Activated CD8-positive, alpha-beta T cell treated with anti-CD3 and anti-CD28 coated beads, Interleukin-2, amount 10 ng/mL, durations not matched to agents 7 days and 5 days (primary cell): ENCODE measurements at regions not wholly inside any gene's neighbourhood (a gene's known extent, or its start where the extent isn't known, plus 50 kb on each side); places are given as distances from the start of the nearest gene placed in this dataset.

Source experiments
- ATAC-seq: fragments of 150-1000 bp; cut with Tn5 transposase; one replicate; pipeline ENCODE4 v1.10.0; 2021; ENCODE audit warnings: moderate library complexity
- CTCF ChIA-PET: fragments of 350-600 bp; sonication (Branson Sonifier 250); formaldehyde crosslinking; loops from one replicate; lab custom pipeline; 2021; ENCODE audit warnings: antibody characterized with exemption; lab: Charles Lee
- POLR2A ChIA-PET: fragments of 350-600 bp; sonication (Branson Sonifier 250); formaldehyde crosslinking; loops from one replicate; lab custom pipeline; 2021; ENCODE audit warnings: antibody characterized with exemption; lab: Charles Lee
- DNase-seq: peaks from one replicate; pipeline ENCODE4 v3.0.0-alpha.2; 2020
- H3K27ac Mint-ChIP-seq: one replicate; pipeline ENCODE4 v1.8.0; 2021; ENCODE audit warnings: mild to moderate bottlenecking, mixed read lengths
- H3K27me3 Mint-ChIP-seq: one replicate; pipeline ENCODE4 v1.8.0; 2021; ENCODE audit warnings: low read depth, mixed read lengths
- H3K36me3 Mint-ChIP-seq: one replicate; pipeline ENCODE4 v1.8.0; 2021; ENCODE audit warnings: low read depth, mixed read lengths
- H3K4me1 Mint-ChIP-seq: one replicate; pipeline ENCODE4 v1.8.0; 2021; ENCODE audit warnings: low read depth, mixed read lengths
- H3K4me3 Mint-ChIP-seq: one replicate; pipeline ENCODE4 v1.8.0; 2021; ENCODE audit warnings: mild to moderate bottlenecking, mixed read lengths
- H3K9me3 Mint-ChIP-seq: one replicate; pipeline ENCODE4 v1.8.0; 2022; ENCODE audit warnings: mixed read lengths; ENCODE audit not compliant: insufficient read depth

DNA sequence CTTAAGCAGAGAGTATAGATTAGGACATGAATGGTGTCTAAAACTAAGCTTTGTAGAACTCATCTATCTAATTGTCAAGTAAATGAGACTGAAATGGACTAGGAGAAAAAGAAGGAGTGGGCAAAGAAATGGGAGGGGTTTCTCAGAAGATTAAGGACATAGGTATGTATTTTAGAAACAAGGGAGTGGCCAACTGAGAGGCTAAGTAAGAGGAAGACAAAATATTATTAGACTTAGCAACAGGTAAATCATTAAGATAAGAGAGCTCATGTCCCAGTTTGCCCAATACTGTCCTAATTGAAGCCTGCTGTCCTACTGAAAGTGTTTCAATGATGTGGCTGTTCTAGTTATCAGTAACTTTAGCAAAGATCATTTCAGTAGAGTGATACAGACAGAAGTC lies 171.4 kb downstream of the KITLG start:
- H3K4me1 Mint-ChIP-seq: no peaks in the 10 kb centered on the region
- CTCF ChIA-PET: no interaction called here
- no peaks in the 10 kb centered on the region for H3K36me3 Mint-ChIP-seq
- no peaks in the 10 kb centered on the region for H3K9me3 Mint-ChIP-seq
- DNase-seq: no peak
- no peak overlapping the region for H3K4me3 Mint-ChIP-seq
- no peak for ATAC-seq
- H3K27ac Mint-ChIP-seq: no peak overlapping the region
- POLR2A ChIA-PET: no interaction called here
- H3K27me3 Mint-ChIP-seq: no peaks in the 10 kb centered on the region

DNA sequence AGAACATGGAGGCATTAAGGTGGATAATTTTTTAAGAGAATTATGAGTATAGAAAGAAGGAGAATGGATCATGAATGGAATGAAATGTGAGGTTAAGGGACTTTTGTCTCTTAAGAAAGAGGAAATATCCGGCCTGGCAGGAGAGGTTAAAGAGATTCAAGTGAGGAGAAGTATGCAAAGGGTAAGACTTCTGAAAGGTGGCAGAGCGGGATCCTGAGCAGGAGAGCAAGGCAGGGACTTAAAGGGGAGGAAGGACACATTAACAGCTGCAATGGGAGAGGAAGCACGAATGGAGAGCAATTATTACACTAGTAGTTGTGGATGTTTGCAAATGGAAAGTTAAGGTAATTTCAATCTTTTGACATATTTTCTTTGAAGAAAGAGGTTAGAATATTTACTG lies 171.0 kb downstream of the KITLG start:
- DNase-seq (no peak), ATAC-seq (no peak)
- no peak overlapping the region for H3K27ac Mint-ChIP-seq
- no peaks in the 10 kb centered on the region for H3K27me3 Mint-ChIP-seq
- POLR2A ChIA-PET: no interaction called here
- H3K9me3 Mint-ChIP-seq: no peaks in the 10 kb centered on the region
- no peaks in the 10 kb centered on the region for H3K4me1 Mint-ChIP-seq
- CTCF ChIA-PET: no interaction called here
- H3K4me3 Mint-ChIP-seq: no peak overlapping the region
- no peaks in the 10 kb centered on the region for H3K36me3 Mint-ChIP-seq

DNA sequence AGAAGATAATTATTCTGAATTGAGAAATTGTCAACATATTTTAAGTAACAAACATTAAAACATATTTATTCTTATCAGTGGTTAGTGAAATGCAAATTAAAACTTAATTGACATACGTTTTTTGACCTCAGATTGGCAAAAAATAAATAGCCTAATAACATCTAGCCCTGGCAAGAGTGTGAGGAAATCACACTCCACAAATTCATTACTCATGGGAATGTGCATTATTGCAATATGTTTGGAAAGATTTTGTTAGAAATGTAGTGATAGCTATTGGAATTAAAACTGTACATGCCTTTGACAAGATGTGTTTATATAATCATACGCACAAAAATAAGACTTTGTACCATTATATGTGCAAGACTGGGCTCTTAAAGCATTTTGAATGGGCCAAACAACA lies 168.6 kb downstream of the KITLG start:
- no peak for DNase-seq
- Mint-ChIP-seq H3K27me3 (no peaks in the 10 kb centered on the region), H3K4me1 (no peaks in the 10 kb centered on the region), H3K27ac (no peak overlapping the region), H3K4me3 (no peak overlapping the region), H3K9me3 (no peaks in the 10 kb centered on the region), H3K36me3 (no peaks in the 10 kb centered on the region)
- ATAC-seq: no peak
- ChIA-PET POLR2A (no interaction called here), CTCF (no interaction called here)

DNA sequence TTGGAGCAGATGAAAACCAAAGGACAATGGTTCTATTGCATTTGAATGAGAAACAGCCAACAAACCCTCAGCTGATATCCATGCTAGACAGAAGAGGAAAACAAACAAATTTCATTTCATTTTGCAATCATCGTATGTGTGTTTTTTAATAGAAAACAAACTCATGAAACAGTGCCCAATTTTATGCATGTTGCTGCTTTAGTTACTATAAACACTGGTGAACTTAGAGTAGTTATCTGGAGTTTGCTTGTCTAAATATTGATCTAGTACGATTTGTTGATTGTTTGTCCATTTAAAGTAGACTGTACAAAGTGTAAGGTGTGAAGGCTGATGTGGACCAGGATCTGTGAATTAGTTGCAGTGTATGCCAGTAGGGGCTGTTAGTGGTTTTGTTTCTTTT lies 166.6 kb downstream of the KITLG start:
- no peak overlapping the region for H3K4me3 Mint-ChIP-seq
- no peaks in the 10 kb centered on the region for H3K9me3 Mint-ChIP-seq
- no peaks in the 10 kb centered on the region for H3K36me3 Mint-ChIP-seq
- no peaks in the 10 kb centered on the region for H3K27me3 Mint-ChIP-seq
- DNase-seq (no peak), ATAC-seq (no peak)
- CTCF ChIA-PET: no interaction called here
- H3K4me1 Mint-ChIP-seq: no peaks in the 10 kb centered on the region
- H3K27ac Mint-ChIP-seq: no peak overlapping the region
- POLR2A ChIA-PET: no interaction called here

DNA sequence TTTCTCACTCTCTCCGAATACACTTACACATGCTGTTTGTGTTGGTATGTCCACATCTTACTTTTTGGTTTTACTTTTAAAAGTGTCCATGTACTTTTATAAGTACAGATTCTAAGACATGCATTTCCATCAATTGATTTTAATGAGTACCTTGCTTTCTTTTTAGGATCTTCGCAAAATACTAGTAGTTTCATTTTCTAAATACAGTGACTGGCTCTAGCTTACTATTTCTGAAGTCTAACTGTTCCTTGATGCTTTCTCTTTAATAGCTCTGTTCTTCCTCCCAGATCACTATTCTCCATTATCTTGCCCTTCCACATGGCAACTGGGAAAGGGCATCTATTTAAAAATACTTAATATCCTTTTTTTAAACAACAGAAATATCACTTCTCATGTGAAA lies 164.1 kb downstream of the KITLG start:
- H3K4me3 Mint-ChIP-seq: no peak overlapping the region
- no peaks in the 10 kb centered on the region for H3K4me1 Mint-ChIP-seq
- no peaks in the 10 kb centered on the region for H3K9me3 Mint-ChIP-seq
- no peak for DNase-seq
- ATAC-seq: no peak
- H3K36me3 Mint-ChIP-seq: no peaks in the 10 kb centered on the region
- no peaks in the 10 kb centered on the region for H3K27me3 Mint-ChIP-seq
- H3K27ac Mint-ChIP-seq: no peak overlapping the region
- ChIA-PET CTCF (no interaction called here), POLR2A (no interaction called here)

DNA sequence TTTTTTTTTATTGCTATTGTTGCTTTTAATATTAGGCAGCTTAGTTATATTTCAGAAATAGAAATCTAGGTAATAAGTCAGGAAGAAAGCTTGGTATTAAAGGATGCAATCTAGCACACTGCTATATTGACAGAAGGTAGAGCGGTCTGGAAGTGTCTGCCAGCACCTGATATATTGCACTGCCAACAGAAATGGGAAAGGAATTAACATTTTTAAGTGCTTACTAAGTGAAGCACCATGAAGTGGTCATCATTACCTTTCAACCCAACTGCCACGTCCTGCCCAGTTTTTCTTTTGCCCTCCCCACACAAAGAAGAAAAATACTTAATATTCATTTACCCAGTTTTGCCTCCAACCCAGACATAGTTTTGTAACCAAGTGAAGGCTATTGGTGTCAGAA lies 163.5 kb downstream of the KITLG start:
- CTCF ChIA-PET: no interaction called here
- ATAC-seq (no peak), DNase-seq (no peak)
- Mint-ChIP-seq H3K4me3 (no peak overlapping the region), H3K27ac (no peak overlapping the region), H3K27me3 (no peaks in the 10 kb centered on the region), H3K4me1 (no peaks in the 10 kb centered on the region), H3K9me3 (no peaks in the 10 kb centered on the region), H3K36me3 (no peaks in the 10 kb centered on the region)
- POLR2A ChIA-PET: no interaction called here

DNA sequence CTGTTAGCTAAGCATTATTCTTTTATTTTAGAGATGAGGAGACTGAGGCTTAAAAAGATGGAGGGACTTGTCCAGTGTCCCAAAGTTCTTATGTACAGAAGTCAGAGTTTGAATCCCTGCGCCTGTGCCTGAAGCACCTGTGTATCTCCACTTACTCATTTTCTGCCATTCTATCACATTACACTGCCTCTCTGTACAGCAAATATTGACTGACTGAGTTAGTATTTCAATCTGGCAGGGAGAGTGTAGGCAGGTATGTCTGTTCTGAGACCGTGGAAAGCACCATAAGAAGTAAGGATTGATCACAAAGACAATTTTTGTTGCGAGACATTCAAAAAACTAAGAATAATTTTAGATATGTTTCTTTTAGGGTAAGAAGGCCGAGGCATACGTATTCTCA lies 162.7 kb downstream of the KITLG start:
- no peaks in the 10 kb centered on the region for H3K27me3 Mint-ChIP-seq

DNA sequence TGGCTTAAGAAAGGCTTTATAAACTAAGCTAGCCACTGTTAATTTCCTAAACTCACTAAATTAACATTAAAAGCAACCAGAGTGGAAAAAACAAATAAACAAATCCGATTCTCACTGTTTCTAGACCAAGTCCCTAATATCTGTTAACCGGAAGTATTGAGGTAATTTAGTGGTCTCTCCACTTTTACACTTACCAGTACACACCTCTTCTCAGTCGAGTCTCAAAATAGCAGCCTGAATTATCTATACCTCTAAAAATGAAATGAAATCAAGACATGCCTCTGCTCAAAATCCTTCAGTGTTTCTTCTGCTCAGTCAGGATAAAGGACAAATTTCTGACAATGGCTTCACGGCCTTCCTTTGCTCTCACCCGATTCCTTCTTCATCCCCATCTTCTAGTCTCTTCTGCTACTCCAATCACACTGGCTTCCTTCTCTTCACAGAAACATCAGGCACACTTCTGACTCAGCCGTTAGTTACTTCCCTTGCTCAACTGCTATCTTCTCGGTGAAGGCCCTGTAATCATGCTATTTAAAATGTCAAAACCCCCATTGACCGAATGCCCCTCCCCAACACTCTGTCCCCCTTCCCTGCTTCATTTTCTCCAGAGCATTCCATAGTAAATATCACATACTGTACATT lies 161.3 kb downstream of the KITLG start:
- H3K9me3 Mint-ChIP-seq: no peaks in the 10 kb centered on the region
- no peaks in the 10 kb centered on the region for H3K27me3 Mint-ChIP-seq
- CTCF ChIA-PET: no interaction called here
- DNase-seq (no peak), ATAC-seq (no peak)
- H3K27ac Mint-ChIP-seq: no peak overlapping the region
- POLR2A ChIA-PET: no interaction called here
- H3K4me1 Mint-ChIP-seq: no peaks in the 10 kb centered on the region
- H3K4me3 Mint-ChIP-seq: no peak overlapping the region
- no peaks in the 10 kb centered on the region for H3K36me3 Mint-ChIP-seq

More for the DNA sequence above, 162.7 kb downstream of the KITLG start:
- no peaks in the 10 kb centered on the region for H3K36me3 Mint-ChIP-seq
- no peak for ATAC-seq
- DNase-seq: no peak
- POLR2A ChIA-PET: no interaction called here
- H3K4me3 Mint-ChIP-seq: no peak overlapping the region
- no peaks in the 10 kb centered on the region for H3K9me3 Mint-ChIP-seq
- H3K4me1 Mint-ChIP-seq: no peaks in the 10 kb centered on the region
- CTCF ChIA-PET: no interaction called here
- H3K27ac Mint-ChIP-seq: no peak overlapping the region

DNA sequence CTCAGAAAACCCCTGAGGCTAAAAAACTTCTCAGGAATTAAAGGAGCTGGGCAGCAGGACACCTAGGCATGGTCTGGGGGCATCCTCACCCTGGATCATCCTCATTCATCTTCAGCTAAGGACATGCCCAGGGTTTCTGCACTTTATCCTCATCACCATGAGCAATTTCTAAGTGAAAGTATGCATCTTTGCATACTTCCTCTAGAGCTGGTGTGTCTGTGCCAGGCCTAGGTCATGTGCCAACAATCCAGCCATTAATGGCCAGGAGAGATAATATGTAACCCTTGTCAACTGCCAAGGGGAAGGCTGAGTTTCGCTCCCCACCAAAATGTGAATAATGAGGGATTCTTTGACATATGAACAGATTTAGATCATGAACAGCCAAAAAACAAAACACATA lies 160.5 kb downstream of the KITLG start:
- no peak for DNase-seq
- no peak overlapping the region for H3K27ac Mint-ChIP-seq
- ATAC-seq: no peak
- H3K36me3 Mint-ChIP-seq: no peaks in the 10 kb centered on the region
- H3K27me3 Mint-ChIP-seq: no peaks in the 10 kb centered on the region
- ChIA-PET CTCF (interaction anchor here (0.6 kb wide), 1 partner anchor 114 kb away, joined by 3 read pairs; no protein-coding TSS in a partner anchor), POLR2A (no interaction called here)
- no peaks in the 10 kb centered on the region for H3K4me1 Mint-ChIP-seq
- H3K4me3 Mint-ChIP-seq: no peak overlapping the region
- no peaks in the 10 kb centered on the region for H3K9me3 Mint-ChIP-seq

DNA sequence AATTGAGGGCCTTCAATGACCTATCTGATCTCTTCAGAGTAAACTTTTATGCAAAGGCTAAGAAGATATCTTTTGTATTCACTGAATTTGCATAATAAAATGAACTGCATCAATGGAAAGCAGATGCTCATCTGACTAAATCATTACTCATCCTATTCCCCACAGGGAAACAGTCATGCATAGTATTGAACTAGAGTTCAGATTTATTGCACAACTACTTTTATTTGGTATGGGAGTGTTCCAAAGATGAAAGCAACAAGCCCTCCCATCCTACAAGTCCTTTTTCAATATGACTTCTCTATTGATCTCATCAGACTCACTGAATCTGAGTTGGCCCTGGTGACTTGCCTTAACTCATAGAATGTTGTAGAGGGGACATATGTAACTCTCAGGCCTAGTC lies 159.8 kb downstream of the KITLG start:
- Mint-ChIP-seq H3K4me1 (no peaks in the 10 kb centered on the region), H3K9me3 (no peaks in the 10 kb centered on the region), H3K27ac (no peak overlapping the region), H3K36me3 (no peaks in the 10 kb centered on the region), H3K4me3 (no peak overlapping the region), H3K27me3 (no peaks in the 10 kb centered on the region)
- ATAC-seq (no peak), DNase-seq (no peak)
- CTCF ChIA-PET: no interaction called here
- POLR2A ChIA-PET: no interaction called here

DNA sequence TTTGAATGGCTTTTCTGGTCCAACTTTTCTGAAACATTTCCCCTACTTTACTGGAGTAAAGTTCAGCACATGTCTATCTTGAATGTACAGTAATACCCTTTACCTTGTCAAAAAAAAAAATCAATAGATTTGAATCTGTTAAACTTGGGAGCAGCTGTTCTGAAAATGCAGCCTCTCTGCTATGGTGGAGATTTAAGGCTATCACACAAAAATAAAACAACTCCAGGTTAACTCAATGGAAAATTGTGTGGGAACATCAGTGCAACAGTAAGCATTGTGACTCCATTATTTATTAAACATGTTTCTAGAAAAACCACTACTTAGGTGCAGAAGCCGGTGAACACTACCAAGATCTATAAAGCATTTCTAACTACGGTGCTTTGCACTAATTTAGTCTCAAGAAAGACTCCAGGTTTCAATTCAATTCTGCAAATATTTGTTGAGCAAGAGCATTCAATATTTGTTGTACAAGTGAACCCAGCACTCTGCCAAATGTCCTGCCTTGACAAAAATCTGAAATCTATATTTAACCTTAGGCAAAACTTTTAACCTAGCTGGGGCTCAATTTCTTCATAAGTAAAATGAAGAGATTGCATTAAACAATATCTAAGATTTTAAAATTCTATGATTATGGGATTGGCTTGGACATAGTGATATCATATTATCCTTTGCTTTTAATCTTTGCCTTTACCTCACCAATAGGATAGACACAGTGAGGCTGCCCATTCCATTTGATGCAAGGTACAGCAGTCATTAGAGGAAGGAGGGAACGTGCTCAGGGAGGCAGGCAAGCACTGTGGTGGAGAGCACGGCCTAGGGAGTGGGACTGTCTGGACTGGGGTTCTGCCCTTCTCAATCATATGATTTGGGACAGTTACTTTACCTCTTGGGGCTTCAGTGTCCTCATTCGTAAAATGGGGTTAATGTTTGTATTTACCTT lies 155.2 kb downstream of the KITLG start:
- H3K27me3 Mint-ChIP-seq: no peaks in the 10 kb centered on the region
- no peak overlapping the region for H3K27ac Mint-ChIP-seq
- ChIA-PET POLR2A (no interaction called here), CTCF (no interaction called here)
- ATAC-seq (no peak), DNase-seq (no peak)
- no peaks in the 10 kb centered on the region for H3K9me3 Mint-ChIP-seq
- no peak overlapping the region for H3K4me3 Mint-ChIP-seq
- H3K36me3 Mint-ChIP-seq: no peaks in the 10 kb centered on the region
- no peaks in the 10 kb centered on the region for H3K4me1 Mint-ChIP-seq

DNA sequence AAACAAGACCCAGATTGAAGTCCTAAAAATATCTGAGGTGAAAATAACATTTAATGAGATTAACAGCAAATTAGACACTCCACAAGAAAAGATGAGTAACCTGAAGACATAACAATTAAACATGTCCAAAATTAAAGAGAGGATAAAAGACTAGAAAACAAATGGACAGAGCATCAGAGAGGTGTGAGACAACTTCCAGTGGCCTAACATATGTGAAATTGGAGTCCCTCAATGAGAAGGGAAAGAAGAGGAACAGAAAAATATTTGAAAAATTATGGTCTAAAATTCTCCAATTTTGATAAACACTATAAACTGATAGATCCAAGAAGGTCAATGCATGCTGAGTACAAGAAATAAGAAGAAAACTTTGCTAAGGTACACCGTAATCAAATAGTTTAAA lies 151.9 kb downstream of the KITLG start:
- H3K9me3 Mint-ChIP-seq: no peaks in the 10 kb centered on the region
- no peak overlapping the region for H3K27ac Mint-ChIP-seq
- ChIA-PET POLR2A (no interaction called here), CTCF (no interaction called here)
- H3K36me3 Mint-ChIP-seq: no peaks in the 10 kb centered on the region
- H3K4me3 Mint-ChIP-seq: no peak overlapping the region
- H3K27me3 Mint-ChIP-seq: no peaks in the 10 kb centered on the region
- no peak for ATAC-seq
- no peak for DNase-seq
- H3K4me1 Mint-ChIP-seq: no peaks in the 10 kb centered on the region
